ENCODE measurements at regions not wholly inside any gene's neighbourhood (a gene's known extent, or its start where the extent isn't known, plus 50 kb on each side); places are given as distances from the start of the nearest gene placed in this dataset.
A peak's percentile ranks its signal among the peaks of the same experiment; 100 is the strongest.

DNA sequence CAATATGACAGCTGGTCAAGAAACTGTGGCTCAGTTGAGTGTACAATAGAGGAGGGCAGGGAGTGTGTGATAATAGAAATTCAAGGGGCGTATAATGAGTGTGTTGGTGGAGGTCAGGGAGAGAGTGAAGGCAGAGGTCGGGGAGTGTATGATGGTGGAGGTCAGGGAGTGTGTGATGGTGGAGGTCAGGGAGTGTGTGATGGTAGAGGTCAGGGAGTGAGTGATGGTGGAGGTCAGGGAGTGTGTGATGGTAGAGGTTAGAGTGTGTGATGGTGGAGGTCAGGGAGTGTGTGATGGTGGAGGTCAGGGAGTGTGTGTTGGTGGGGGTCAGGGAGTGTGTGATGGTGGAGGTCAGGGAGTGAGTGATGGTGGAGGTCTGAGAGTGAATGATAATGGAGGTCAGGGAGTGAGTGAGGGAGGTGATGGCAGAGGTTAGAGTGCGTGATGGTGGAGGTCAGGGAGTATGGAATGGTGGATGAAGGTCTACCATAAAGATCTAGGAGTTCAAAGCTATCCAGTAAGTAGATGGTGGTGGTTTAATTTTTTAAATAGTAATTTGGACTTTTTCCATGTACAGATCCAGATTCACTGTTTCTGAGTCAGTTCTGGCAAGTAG, 57.7 kb upstream of the TNS3 start:
- peaks cover 10 to 13% of the 10 kb centered on the region in 2 donors for H3K4me1 ChIP-seq (ENCODE audit: control insufficient read depth in 1 of 2, insufficient read depth in 2 of 2, low read length in 2 of 2)
- H3K27me3 ChIP-seq (ENCODE audit: control insufficient read depth in 1 of 2, insufficient read depth in 2 of 2, low read length in 2 of 2): no peaks in the 10 kb centered on the region
- H3K9ac ChIP-seq (ENCODE audit: low read depth in 1 of 2, low read length in 2 of 2): no peak overlapping the region
- H3K36me3 ChIP-seq (ENCODE audit: control insufficient read depth in 1 of 2, insufficient read depth in 2 of 2, low read length in 2 of 2): no peaks in the 10 kb centered on the region
- no peak overlapping the region for H3K27ac ChIP-seq (ENCODE audit: low read depth, low read length)
- no peak overlapping the region for H3K4me3 ChIP-seq (ENCODE audit: low read depth in 1 of 2, low read length in 2 of 2)
- no peaks in the 10 kb centered on the region for H3K9me3 ChIP-seq (ENCODE audit: control insufficient read depth in 1 of 2, low read length in 2 of 2)

DNA sequence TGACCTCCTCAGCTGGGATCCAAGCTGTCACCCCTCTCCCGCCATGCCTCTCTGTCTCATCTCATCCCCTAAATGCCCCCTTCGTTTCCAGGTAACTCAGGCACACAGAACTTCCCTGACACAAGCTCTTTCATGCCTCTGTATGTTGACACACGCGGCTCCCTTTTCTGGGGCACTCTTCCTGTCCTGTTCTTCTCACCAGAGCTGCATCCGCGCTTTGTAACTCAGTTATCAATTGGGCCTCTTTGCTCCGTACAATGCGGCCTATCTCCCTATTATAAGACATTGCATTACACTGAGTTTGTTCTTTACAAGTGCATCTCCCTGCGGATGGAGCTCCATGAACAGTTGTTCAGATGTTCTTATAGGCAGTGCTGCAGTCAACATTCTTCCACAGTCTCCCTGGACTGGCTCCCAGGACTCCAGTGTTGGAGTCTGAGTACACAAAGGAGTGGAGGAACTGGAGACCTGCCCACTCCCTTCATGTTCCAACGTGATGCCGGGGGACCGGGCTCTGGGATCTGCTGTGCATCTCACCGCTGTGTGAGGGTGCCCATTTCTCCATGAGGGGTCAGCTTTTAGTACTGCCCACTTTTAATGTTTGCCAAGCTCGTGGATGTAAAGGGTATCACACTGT, 56.9 kb upstream of the TNS3 start:
- no peaks in the 10 kb centered on the region for H3K36me3 ChIP-seq (ENCODE audit: control insufficient read depth in 1 of 2, insufficient read depth in 2 of 2, low read length in 2 of 2)
- H3K27ac ChIP-seq (ENCODE audit: low read depth, low read length): no peak overlapping the region
- H3K4me1 ChIP-seq (ENCODE audit: control insufficient read depth in 1 of 2, insufficient read depth in 2 of 2, low read length in 2 of 2): peaks cover 10 to 13% of the 10 kb centered on the region in 2 donors
- no peaks in the 10 kb centered on the region for H3K27me3 ChIP-seq (ENCODE audit: control insufficient read depth in 1 of 2, insufficient read depth in 2 of 2, low read length in 2 of 2)
- no peak overlapping the region for H3K4me3 ChIP-seq (ENCODE audit: low read depth in 1 of 2, low read length in 2 of 2)
- H3K9me3 ChIP-seq (ENCODE audit: control insufficient read depth in 1 of 2, low read length in 2 of 2): no peaks in the 10 kb centered on the region
- no peak overlapping the region for H3K9ac ChIP-seq (ENCODE audit: low read depth in 1 of 2, low read length in 2 of 2)

DNA sequence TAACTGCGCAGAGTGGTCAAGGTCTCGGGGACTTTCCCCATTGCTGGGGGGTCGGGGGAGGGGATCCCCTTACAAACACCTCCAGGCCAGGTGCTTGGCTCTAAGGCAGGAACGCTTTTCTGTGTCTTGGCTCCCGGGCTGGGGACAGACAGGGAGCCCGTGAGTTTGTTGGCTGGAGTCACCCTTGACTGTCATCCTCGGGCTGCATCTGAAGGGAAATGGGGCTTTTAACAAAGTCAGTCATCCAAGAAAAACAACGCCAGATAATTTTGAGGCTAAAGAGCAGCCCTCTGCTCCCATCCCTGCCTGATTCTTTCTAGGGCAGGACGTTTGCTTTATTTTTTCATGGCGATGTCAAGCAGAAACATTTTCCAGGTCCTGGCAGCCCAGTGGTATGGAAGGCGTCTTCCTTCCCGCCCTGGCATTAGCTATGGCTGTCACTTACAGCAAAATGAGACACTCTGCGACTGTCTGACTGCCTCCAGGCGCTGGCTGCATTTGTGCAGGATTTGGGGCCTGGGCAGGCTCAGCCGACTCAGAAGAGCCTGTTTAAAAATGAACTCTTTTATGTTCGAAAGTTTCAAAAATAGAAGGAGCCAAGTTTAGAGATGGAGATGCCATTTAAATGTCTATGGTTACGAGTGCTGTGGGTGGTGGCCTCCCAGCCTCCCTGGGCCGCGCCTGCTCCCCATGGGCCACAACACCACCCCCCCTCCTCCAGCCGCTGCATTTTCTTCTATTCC, 54.7 kb upstream of the TNS3 start:
- Histone ChIP-seq H3K27me3 (ENCODE audit: control insufficient read depth in 1 of 2, insufficient read depth in 2 of 2, low read length in 2 of 2) (no peaks in the 10 kb centered on the region), H3K9ac (ENCODE audit: low read depth in 1 of 2, low read length in 2 of 2) (no peak overlapping the region), H3K4me1 (ENCODE audit: control insufficient read depth in 1 of 2, insufficient read depth in 2 of 2, low read length in 2 of 2) (peaks cover 10 to 13% of the 10 kb centered on the region in 2 donors), H3K36me3 (ENCODE audit: control insufficient read depth in 1 of 2, insufficient read depth in 2 of 2, low read length in 2 of 2) (no peaks in the 10 kb centered on the region), H3K4me3 (ENCODE audit: low read depth in 1 of 2, low read length in 2 of 2) (no peak overlapping the region), H3K9me3 (ENCODE audit: control insufficient read depth in 1 of 2, low read length in 2 of 2) (no peaks in the 10 kb centered on the region), H3K27ac (ENCODE audit: low read depth, low read length) (no peak overlapping the region)

DNA sequence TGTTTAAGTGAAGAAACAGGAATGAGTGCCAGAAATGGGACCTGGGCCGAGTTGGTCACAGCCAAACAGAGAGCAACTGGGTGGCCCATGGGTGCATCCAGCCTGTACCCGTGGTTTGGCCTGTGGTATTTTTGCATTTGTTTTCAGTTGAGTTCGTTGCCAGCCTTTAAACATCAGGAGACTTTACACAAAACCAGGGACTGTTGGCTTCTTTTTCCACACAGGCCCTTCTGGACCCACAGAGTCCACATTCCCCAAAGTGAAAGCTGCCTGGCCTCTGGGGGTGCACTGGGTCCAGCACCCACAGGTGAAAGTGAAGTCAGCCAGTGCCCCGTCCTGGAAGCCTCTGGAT, 54.1 kb upstream of the TNS3 start:
- Histone ChIP-seq H3K4me1 (ENCODE audit: control insufficient read depth in 1 of 2, insufficient read depth in 2 of 2, low read length in 2 of 2) (peaks cover 10 to 13% of the 10 kb centered on the region in 2 donors), H3K27ac (ENCODE audit: low read depth, low read length) (peak overlapping the region; percentile 14), H3K36me3 (ENCODE audit: control insufficient read depth in 1 of 2, insufficient read depth in 2 of 2, low read length in 2 of 2) (no peaks in the 10 kb centered on the region), H3K4me3 (ENCODE audit: low read depth in 1 of 2, low read length in 2 of 2) (no peak overlapping the region), H3K27me3 (ENCODE audit: control insufficient read depth in 1 of 2, insufficient read depth in 2 of 2, low read length in 2 of 2) (no peaks in the 10 kb centered on the region), H3K9me3 (ENCODE audit: control insufficient read depth in 1 of 2, low read length in 2 of 2) (no peaks in the 10 kb centered on the region), H3K9ac (ENCODE audit: low read depth in 1 of 2, low read length in 2 of 2) (peak overlapping the region in 1 of 2 donors; percentile 2)

DNA sequence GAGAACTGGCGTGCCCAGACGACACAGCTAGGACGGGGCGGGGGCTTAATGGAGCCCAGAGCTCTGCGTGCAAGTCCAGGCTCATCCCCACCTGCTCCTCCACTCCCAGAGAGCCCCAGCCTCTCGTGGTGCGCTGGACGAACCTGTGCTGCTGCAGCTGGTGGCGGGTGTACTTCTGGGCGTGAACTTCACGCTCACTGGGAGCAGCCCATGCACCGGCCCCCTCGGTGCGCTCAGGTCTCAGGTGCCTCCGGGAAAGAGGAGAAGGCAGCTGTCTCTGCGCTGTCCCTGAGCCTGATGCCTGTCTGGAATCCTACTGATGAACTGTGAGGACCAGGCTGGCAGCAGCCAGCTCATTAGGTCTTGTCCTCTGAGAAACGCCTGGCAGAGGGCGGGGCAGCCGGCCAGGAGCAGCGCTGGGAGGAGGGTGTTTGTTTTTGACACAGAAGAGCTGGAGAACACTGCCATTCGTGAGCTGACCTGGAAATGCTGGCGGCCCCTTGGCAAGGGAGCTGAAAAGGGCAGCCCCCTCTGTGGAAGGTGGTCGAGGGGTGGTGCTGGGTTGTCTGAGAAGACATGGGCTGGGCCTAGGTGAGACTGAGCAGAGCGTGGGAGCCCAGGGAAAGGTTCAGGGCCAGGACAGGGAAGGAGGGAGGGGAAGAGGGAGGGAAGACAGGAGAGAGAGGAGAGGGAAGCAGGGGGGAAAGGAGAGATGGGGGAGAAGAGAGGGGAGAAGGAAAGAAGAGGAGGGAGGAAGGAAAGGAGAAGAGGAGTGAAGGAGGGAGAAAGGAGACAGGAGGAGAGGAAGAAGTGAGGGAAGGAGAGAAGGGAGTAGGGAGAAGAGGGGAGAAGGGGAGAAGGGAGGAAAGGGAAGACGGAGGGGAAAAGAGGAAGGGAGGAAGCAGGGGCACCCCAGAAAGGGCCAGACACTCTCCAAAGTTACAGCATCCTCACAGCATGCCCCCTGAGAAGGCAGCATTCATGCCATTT, 53.5 kb upstream of the TNS3 start:
- H3K9ac ChIP-seq (ENCODE audit: low read depth in 1 of 2, low read length in 2 of 2): peak overlapping the region in 1 of 2 donors; percentile 2
- H3K4me3 ChIP-seq (ENCODE audit: low read depth in 1 of 2, low read length in 2 of 2): peak overlapping the region; percentile 19 to 60
- no peak overlapping the region for H3K27ac ChIP-seq (ENCODE audit: low read depth, low read length)

DNA sequence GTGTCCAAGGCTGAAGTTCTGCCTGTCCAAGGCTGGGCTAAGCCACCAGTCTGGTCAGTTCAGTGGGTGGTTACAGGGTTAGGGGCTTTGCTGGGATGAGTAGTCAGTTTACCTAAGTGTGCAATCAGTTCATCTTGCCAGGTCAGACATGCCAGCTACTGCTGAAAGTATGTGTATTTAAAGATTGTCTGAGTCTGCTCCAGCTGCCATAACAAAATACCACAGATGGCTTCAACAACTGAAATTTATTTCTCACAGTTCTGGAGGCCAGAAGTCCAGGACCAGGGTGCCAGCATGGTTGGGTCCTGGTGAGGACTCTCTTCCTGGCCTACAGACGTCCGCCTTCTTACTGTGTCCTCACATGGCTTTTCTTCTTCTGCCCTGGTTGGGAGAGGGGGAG, 52.4 kb upstream of the TNS3 start:
- peaks cover 10 to 13% of the 10 kb centered on the region in 2 donors for H3K4me1 ChIP-seq (ENCODE audit: control insufficient read depth in 1 of 2, insufficient read depth in 2 of 2, low read length in 2 of 2)
- H3K36me3 ChIP-seq (ENCODE audit: control insufficient read depth in 1 of 2, insufficient read depth in 2 of 2, low read length in 2 of 2): no peaks in the 10 kb centered on the region
- H3K4me3 ChIP-seq (ENCODE audit: low read depth in 1 of 2, low read length in 2 of 2): no peak overlapping the region

More for the DNA sequence above, 53.5 kb upstream of the TNS3 start:
- no peaks in the 10 kb centered on the region for H3K27me3 ChIP-seq (ENCODE audit: control insufficient read depth in 1 of 2, insufficient read depth in 2 of 2, low read length in 2 of 2)
- H3K4me1 ChIP-seq (ENCODE audit: control insufficient read depth in 1 of 2, insufficient read depth in 2 of 2, low read length in 2 of 2): peaks cover 10 to 13% of the 10 kb centered on the region in 2 donors
- no peaks in the 10 kb centered on the region for H3K36me3 ChIP-seq (ENCODE audit: control insufficient read depth in 1 of 2, insufficient read depth in 2 of 2, low read length in 2 of 2)
- no peaks in the 10 kb centered on the region for H3K9me3 ChIP-seq (ENCODE audit: control insufficient read depth in 1 of 2, low read length in 2 of 2)

DNA sequence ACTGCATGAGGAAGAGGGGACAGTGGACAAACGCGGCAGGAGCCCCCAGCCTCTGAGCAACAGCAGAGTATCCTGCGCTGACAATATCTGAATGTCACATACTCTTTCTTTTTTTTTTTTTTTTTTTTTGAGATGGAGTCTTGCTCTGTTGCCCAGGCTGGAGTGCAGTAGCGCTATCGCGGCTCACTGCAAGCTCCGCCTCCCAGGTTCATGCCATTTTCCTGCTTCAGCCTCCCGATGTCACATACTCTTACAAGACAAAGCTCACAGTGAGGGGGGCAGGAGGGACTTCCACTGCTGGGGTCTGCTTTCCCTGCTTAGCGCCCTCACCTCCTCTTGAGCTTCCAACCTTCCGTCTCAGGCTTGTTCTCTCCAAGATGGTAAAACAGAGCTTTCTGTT, 51.2 kb upstream of the TNS3 start:
- peaks cover 7 to 10% of the 10 kb centered on the region in 2 donors for H3K4me1 ChIP-seq (ENCODE audit: control insufficient read depth in 1 of 2, insufficient read depth in 2 of 2, low read length in 2 of 2)
- H3K27ac ChIP-seq (ENCODE audit: low read depth, low read length): no peak overlapping the region
- H3K4me3 ChIP-seq (ENCODE audit: low read depth in 1 of 2, low read length in 2 of 2): no peak overlapping the region
- H3K27me3 ChIP-seq (ENCODE audit: control insufficient read depth in 1 of 2, insufficient read depth in 2 of 2, low read length in 2 of 2): no peaks in the 10 kb centered on the region
- no peaks in the 10 kb centered on the region for H3K36me3 ChIP-seq (ENCODE audit: control insufficient read depth in 1 of 2, insufficient read depth in 2 of 2, low read length in 2 of 2)
- no peak overlapping the region for H3K9ac ChIP-seq (ENCODE audit: low read depth in 1 of 2, low read length in 2 of 2)
- no peaks in the 10 kb centered on the region for H3K9me3 ChIP-seq (ENCODE audit: control insufficient read depth in 1 of 2, low read length in 2 of 2)

More for the DNA sequence above, 52.4 kb upstream of the TNS3 start:
- H3K27ac ChIP-seq (ENCODE audit: low read depth, low read length): no peak overlapping the region
- H3K9me3 ChIP-seq (ENCODE audit: control insufficient read depth in 1 of 2, low read length in 2 of 2): no peaks in the 10 kb centered on the region
- no peaks in the 10 kb centered on the region for H3K27me3 ChIP-seq (ENCODE audit: control insufficient read depth in 1 of 2, insufficient read depth in 2 of 2, low read length in 2 of 2)
- H3K9ac ChIP-seq (ENCODE audit: low read depth in 1 of 2, low read length in 2 of 2): no peak overlapping the region
